Prostate gland (tissue), 2 donors: ENCODE measurements at regions not wholly inside any gene's neighbourhood (a gene's known extent, or its start where the extent isn't known, plus 50 kb on each side); places are given as distances from the start of the nearest gene placed in this dataset.

Experiments
- CTCF ChIP-seq, 4 experiments: fragments of 200-600 bp in 2 of 4; fragments of 450-650 bp in 2 of 4; sonication (generic) in 2 of 4; IDR thresholded peaks; 1 replicate in 3 of 4; 2 replicates in 1 of 4; pipeline ENCODE4 v1.5.1; 2016 to 2019; ENCODE audit warnings: antibody characterized with exemption in 4 of 4, mild to moderate bottlenecking in 2 of 4, moderate library complexity in 2 of 4
- POLR2A ChIP-seq: fragments of 450-650 bp; IDR thresholded peaks from one replicate; pipeline ENCODE4 v1.6.1; 2016; ENCODE audit warnings: antibody characterized with exemption, mild to moderate bottlenecking
- POLR2AphosphoS5 ChIP-seq: sonication (generic); formaldehyde crosslinking; IDR thresholded peaks from one replicate; pipeline ENCODE4 v1.6.1; 2017; ENCODE audit warnings: antibody characterized with exemption

GRCh38 chr21:35207322-35207721, 158.2 kb upstream of the RUNX1 start:
- TF ChIP-seq POLR2A (no peak), CTCF (IDR thresholded peaks at IDR 0.05) (no peak), POLR2AphosphoS5 (no peak)
